Thyroid gland (tissue), 4 donors: ENCODE measurements at regions not wholly inside any gene's neighbourhood (a gene's known extent, or its start where the extent isn't known, plus 50 kb on each side); places are given as distances from the start of the nearest gene placed in this dataset.

Experiments
- DNase-seq, 2 donors: peaks; one replicate each; pipeline ENCODE4 v3.0.0-alpha.2; 2019
- H3K27ac ChIP-seq, 3 donors: fragments of 200-600 bp; sonication (generic); 1 replicate in 2 of 3; 2 replicates in 1 of 3; pipeline ENCODE4 v1.5.1; 2016 to 2019; ENCODE audit warnings: mild to moderate bottlenecking in 1 of 3, moderate library complexity in 1 of 3
- H3K27me3 ChIP-seq: fragments of 200-600 bp; sonication (generic); one replicate; pipeline ENCODE4 v1.5.1; 2019
- H3K36me3 ChIP-seq, 2 donors: fragments of 200-600 bp; sonication (generic); one replicate each; pipeline ENCODE4 v1.5.1; 2016 to 2019
- H3K4me1 ChIP-seq, 2 donors: fragments of 200-600 bp; sonication (generic); one replicate each; pipeline ENCODE4 v1.5.1; 2017 to 2019
- H3K4me3 ChIP-seq, 3 donors: fragments of 200-600 bp; sonication (generic); replicated peaks in 1 of 3; 1 replicate in 2 of 3; 2 replicates in 1 of 3; pipeline ENCODE4 v1.5.1; 2016; ENCODE audit warnings: mild to moderate bottlenecking in 1 of 3
- H3K9me3 ChIP-seq: fragments of 200-600 bp; sonication (generic); one replicate; pipeline ENCODE4 v1.5.1; 2017
- CTCF ChIP-seq, 6 experiments: fragments of 200-600 bp in 3 of 6; fragments of 450-650 bp in 3 of 6; sonication (generic) in 3 of 6; IDR thresholded peaks; one replicate each; pipeline ENCODE4 v1.5.1; 2016 to 2019; ENCODE audit warnings: antibody characterized with exemption in 6 of 6, mild to moderate bottlenecking in 2 of 6, inconsistent platforms in 1 of 6, moderate library complexity in 1 of 6
- POLR2A ChIP-seq, 2 donors: fragments of 450-650 bp; IDR thresholded peaks; one replicate each; pipeline ENCODE4 v1.6.1; 2017; ENCODE audit warnings: antibody characterized with exemption in 2 of 2, mild to moderate bottlenecking in 2 of 2, moderate library complexity in 1 of 2
- WGBS, 2 donors: methylation state at CpG; one replicate each; pipeline ENCODE4 v1.1.5; 2017; 5-methylcytosine and 5-hydroxymethylcytosine counted together
- intact Hi-C: fragments of 100-400 bp; cut with DNase I; formaldehyde crosslinking; loops from one replicate; pipeline ENCODE4 v1.15.1; 2023

DNA sequence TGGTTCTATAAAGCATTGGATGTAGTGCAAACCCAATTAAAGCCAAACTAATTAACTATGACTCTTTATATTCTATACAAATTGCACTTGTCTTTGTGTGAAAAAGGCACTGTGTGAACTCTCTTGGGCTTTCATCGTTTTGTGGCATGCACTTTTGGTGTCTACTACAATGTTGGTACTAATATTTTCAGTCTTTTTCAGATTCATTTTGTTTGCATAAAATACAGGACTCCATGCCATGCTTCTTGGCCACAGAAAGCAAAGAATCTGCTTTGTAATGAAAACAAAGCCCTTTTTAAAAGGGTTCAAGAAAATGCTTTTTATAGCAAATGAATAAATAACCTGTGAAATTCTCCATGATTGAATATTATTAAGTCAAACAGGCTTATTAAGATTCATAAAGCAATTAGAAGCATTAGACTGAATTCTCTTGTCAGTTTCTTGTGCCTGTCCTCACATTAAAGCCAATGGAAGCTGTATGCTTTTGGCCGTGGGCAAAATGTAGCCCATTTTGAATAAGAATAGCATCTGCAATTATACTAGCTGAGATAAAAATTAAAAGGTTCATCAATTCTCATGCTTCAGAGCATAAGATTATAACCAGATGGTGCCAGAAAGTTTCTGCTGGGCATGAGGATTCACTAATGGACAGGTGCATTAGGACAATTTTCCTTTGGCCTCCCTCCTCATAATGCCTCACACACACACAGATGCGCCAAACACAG is 1665.2 kb downstream of the SUCLG1 start:
- intact Hi-C loops: no loop called here
- H3K4me3 ChIP-seq: no peak overlapping the region
- H3K36me3 ChIP-seq: no peaks in the 10 kb centered on the region
- TF ChIP-seq CTCF (IDR thresholded peaks at IDR 0.05) (no peak), POLR2A (IDR thresholded peaks at IDR 0.05) (no peak)
- no peaks in the 10 kb centered on the region for H3K27me3 ChIP-seq
- no peak for DNase-seq
- no peak overlapping the region for H3K27ac ChIP-seq
- no peaks in the 10 kb centered on the region for H3K9me3 ChIP-seq
- 89% methylated on average over 3 of the region's 3 CpGs for WGBS, 2 donors
- peaks cover 7 to 9% of the 10 kb centered on the region in 2 donors for H3K4me1 ChIP-seq

- Histone ChIP-seq H3K27ac (no peak overlapping the region), H3K27me3 (no peaks in the 10 kb centered on the region), H3K4me3 (no peak overlapping the region), H3K9me3 (no peaks in the 10 kb centered on the region), H3K4me1 (peaks cover 7 to 9% of the 10 kb centered on the region in 2 donors), H3K36me3 (no peaks in the 10 kb centered on the region)
- no peak for DNase-seq
- 89 to 94% methylated on average over 5 of the region's 5 CpGs for WGBS, 2 donors
- intact Hi-C loops: no loop called here
- no peak for TF ChIP-seq POLR2A (IDR thresholded peaks at IDR 0.05)
- no peak for TF ChIP-seq CTCF (IDR thresholded peaks at IDR 0.05)
Observed at GRCh38 chr2:82792316-82792715, 1666.8 kb downstream of the SUCLG1 start.

- Histone ChIP-seq H3K9me3 (no peaks in the 10 kb centered on the region), H3K27me3 (no peaks in the 10 kb centered on the region), H3K4me1 (peaks cover 7 to 9% of the 10 kb centered on the region in 2 donors), H3K36me3 (no peaks in the 10 kb centered on the region), H3K27ac (peak overlapping the region; percentile 31 to 59 (median 40)), H3K4me3 (no peak overlapping the region)
- no peak for TF ChIP-seq CTCF (IDR thresholded peaks at IDR 0.05)
- peak; percentile 86 for DNase-seq
- 35 to 46% methylated on average over 16 of the region's 16 CpGs for WGBS, 2 donors
- intact Hi-C loops: no loop called here
Observed at GRCh38 chr2:82790206-82791021, 1668.7 kb downstream of the SUCLG1 start.

DNA sequence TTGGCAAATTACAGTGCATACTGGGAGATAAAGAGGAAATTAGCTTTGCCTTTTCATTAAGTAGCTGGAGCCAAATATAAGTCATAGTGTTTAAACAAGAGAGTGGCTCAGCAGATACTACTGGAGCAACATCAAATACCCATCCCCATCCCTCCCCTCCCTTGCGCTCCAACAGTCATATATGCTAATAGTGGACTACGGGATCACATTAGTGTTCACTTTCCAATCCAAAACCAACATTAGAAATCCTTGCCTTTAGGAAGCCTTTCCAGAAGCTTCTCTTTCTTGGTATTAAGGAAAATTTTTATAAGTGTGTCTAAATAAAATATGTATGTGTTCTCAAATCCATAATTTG is 1669.3 kb downstream of the SUCLG1 start:
- Histone ChIP-seq H3K36me3 (no peaks in the 10 kb centered on the region), H3K4me3 (no peak overlapping the region), H3K9me3 (no peaks in the 10 kb centered on the region), H3K27me3 (no peaks in the 10 kb centered on the region), H3K27ac (peak overlapping the region in 2 of 3 donors; percentile 31 to 59), H3K4me1 (peaks cover 7 to 9% of the 10 kb centered on the region in 2 donors)
- TF ChIP-seq CTCF (IDR thresholded peaks at IDR 0.05) (no peak), POLR2A (IDR thresholded peaks at IDR 0.05) (no peak)
- intact Hi-C loops: no loop called here
- 41 to 53% methylated on average over 2 of the region's 2 CpGs for WGBS, 2 donors
- peak; percentile 1 to 10 for DNase-seq
